Coronary artery (tissue), 2 donors: ENCODE measurements at regions not wholly inside any gene's neighbourhood (a gene's known extent, or its start where the extent isn't known, plus 50 kb on each side); places are given as distances from the start of the nearest gene placed in this dataset.

Experiments
- DNase-seq: peaks from one replicate; pipeline ENCODE4 v3.0.0-alpha.2; 2017; ENCODE audit warnings: low spot score
- H3K27ac ChIP-seq, 2 donors: fragments of 200-600 bp; sonication (generic); one replicate each; pipeline ENCODE4 v1.5.1; 2016 to 2019
- H3K4me3 ChIP-seq: fragments of 200-600 bp; sonication (generic); 2 replicates; pipeline ENCODE4 v1.5.1; 2016; ENCODE audit warnings: mild to moderate bottlenecking, moderate library complexity
- CTCF ChIP-seq: fragments of 200-600 bp; sonication (generic); IDR thresholded peaks from one replicate; pipeline ENCODE4 v1.5.1; 2019; ENCODE audit warnings: antibody characterized with exemption

- H3K4me3 ChIP-seq, result no peak overlapping the region
- TF ChIP-seq CTCF, result no peak
- no peak overlapping the region for H3K27ac ChIP-seq
- DNase-seq, result no peak
Measured at GRCh38 chr11:29484548-29484947, 532.3 kb downstream of the KCNA4 start.

GRCh38 chr11:29483831-29484230, 533.0 kb downstream of the KCNA4 start:
- no peak for DNase-seq
- no peak for TF ChIP-seq CTCF
- Histone ChIP-seq H3K4me3 (no peak overlapping the region), H3K27ac (no peak overlapping the region)

- Histone ChIP-seq H3K4me3 (no peak overlapping the region), H3K27ac (no peak overlapping the region)
- TF ChIP-seq CTCF, result no peak
- no peak for DNase-seq
Measured at GRCh38 chr11:29482510-29482909, 534.3 kb downstream of the KCNA4 start.

- no peak overlapping the region for H3K27ac ChIP-seq
- DNase-seq, result no peak
- no peak for TF ChIP-seq CTCF
- H3K4me3 ChIP-seq, result no peak overlapping the region
Measured at GRCh38 chr11:29481738-29482137, 535.1 kb downstream of the KCNA4 start.

- Histone ChIP-seq H3K4me3 (no peak overlapping the region), H3K27ac (no peak overlapping the region)
- no peak for TF ChIP-seq CTCF
- DNase-seq, result no peak
Measured at GRCh38 chr11:29480981-29481380, 535.8 kb downstream of the KCNA4 start.

GRCh38 chr11:29458252-29458651, 558.6 kb downstream of the KCNA4 start:
- Histone ChIP-seq H3K4me3 (no peak overlapping the region), H3K27ac (no peak overlapping the region)
- no peak for TF ChIP-seq CTCF
- DNase-seq, result no peak

GRCh38 chr11:29452146-29452545, 564.7 kb downstream of the KCNA4 start:
- TF ChIP-seq CTCF, result no peak
- DNase-seq, result no peak
- H3K4me3 ChIP-seq, result no peak overlapping the region

More at GRCh38 chr11:29452146-29452545, 564.7 kb downstream of the KCNA4 start:
- H3K27ac ChIP-seq, result no peak overlapping the region
